Renal pelvis (tissue), 1 donor: ENCODE measurements at regions not wholly inside any gene's neighbourhood (a gene's known extent, or its start where the extent isn't known, plus 50 kb on each side); places are given as distances from the start of the nearest gene placed in this dataset.

ENCODE experiments used
- DNase-seq: peaks from one replicate; pipeline ENCODE4 v3.0.0-alpha.2; 2013

- DNase-seq, result peak; percentile 69
Measured at GRCh38 chr18:77187189-77187588, 54.6 kb upstream of the MBP start.

- DNase-seq, result no peak
Measured at GRCh38 chr18:77191071-77191751, 58.4 kb upstream of the GALR1 start.

- DNase-seq, result no peak
Measured at GRCh38 chr18:77197073-77197472, 52.6 kb upstream of the GALR1 start.

GRCh38 chr18:77198663-77199062 is 51.0 kb upstream of the GALR1 start:
- DNase-seq, result no peak

- DNase-seq, result no peak
Measured at GRCh38 chr18:77199707-77200106, 49.9 kb upstream of the GALR1 start.
